NCI-H2227 (cell line): ENCODE measurements at regions not wholly inside any gene's neighbourhood (a gene's known extent, or its start where the extent isn't known, plus 50 kb on each side); places are given as distances from the start of the nearest gene placed in this dataset.
"Not testable (repeated sequence)": the region's sequence is repeated elsewhere in the genome, so short reads cannot be mapped to it uniquely, and the experiment has no call there.

ENCODE experiments used
- DNase-seq: peaks from one replicate; lab custom pipeline; 2025; ENCODE audit not compliant: unreplicated experiment; lab: John Stamatoyannopoulos, UW

DNA sequence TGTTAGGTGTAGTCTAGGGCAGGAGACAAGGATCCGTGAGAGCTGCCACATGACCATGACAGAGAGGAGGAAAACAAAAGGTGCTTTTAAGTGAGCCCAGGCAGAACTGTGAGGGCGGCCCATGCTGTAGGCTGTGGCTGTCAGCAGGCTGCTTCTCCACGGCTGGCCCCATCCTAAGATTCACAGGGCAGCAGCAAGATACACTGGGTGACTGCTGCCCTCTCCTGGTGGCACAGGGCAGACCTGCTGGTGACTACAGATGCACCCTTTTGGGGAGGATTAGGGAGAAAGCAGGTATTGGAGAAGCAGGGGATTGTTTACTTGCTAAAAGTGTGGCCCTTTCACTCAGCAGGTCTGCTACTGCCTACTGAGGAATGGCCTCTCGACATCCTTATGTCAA, 112.2 kb upstream of the CCZ1B start:
- DNase-seq, result not testable (repeated sequence)

- DNase-seq, result not testable (repeated sequence)
Measured at GRCh38 chr7:6939126-6939525, 113.1 kb upstream of the CCZ1B start.

GRCh38 chr7:6939896-6940295, 113.8 kb upstream of the CCZ1B start:
- DNase-seq, result not testable (repeated sequence)

- not testable (repeated sequence) for DNase-seq
Measured at GRCh38 chr7:6946873-6947272, 120.8 kb upstream of the CCZ1B start.

DNA sequence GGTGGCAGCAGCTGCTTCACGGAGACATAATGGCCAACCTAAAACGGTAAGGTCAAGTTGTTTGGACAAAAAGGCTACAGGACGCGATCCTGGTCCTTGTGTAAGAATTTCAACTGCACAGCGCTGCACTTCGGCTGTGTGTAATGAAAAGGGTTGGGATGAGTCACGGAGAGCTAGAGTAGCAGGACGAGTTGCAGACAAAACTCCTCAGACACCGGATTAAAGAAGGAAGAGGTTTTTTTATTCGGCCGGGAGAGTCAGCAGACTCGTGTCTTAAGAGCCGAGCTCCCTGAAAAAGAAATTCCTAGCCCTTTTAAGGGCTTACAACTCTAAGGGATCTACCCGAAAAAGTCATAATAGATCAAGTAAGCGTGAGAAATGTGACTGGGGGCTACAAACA, 124.2 kb upstream of the CCZ1B start:
- not testable (repeated sequence) for DNase-seq

GRCh38 chr7:6951553-6951952, 125.5 kb upstream of the CCZ1B start:
- DNase-seq, result not testable (repeated sequence)

GRCh38 chr7:6953138-6953797, 127.2 kb upstream of the CCZ1B start:
- not testable (repeated sequence) for DNase-seq

- DNase-seq, result not testable (repeated sequence)
Measured at GRCh38 chr7:6953798-6954181, 127.7 kb upstream of the CCZ1B start.

DNA sequence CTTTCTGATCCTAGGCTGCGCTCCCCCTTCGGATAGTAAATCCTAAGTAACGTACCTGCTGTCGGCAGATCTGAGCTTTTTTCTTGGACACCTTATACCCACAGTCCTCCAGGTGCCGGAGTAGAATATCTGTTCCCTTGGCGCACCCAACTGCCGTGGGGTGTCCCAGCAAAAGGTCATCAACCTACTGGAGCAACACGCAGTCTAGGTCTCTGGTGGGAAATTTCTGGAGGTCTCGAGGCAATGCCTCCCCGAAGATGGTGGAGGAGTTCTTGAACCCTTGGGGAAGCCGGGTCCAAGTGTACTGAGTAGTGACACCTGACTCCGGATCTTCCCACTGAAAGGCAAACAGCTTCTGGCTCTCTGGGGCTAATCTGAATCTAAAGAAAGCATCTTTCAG, 129.3 kb upstream of the CCZ1B start:
- DNase-seq, result not testable (repeated sequence)

- DNase-seq, result not testable (repeated sequence)
Measured at GRCh38 chr7:6955990-6956566, 130.0 kb upstream of the CCZ1B start.

GRCh38 chr7:6958371-6958770, 132.3 kb upstream of the CCZ1B start:
- DNase-seq, result not testable (repeated sequence)

DNA sequence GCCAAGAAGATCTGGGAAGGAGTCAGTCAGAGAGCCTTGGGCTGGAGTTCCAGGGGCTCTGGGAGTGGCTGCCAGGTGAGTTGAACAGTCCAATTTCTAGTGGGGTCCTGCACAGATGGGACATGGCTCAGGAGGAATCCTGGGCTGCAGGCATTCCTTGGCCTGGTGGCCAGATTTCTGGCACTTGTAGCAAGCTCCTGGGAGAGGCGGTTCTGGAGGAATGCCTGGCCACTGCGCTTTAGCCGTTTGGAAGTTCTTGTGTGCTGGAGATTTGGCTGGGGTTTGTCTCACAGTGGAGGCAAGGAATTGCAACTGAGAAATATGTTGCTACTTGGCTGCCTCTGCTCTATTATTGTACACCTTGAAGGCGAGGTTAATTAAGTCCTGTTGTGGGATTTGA, 133.9 kb upstream of the CCZ1B start:
- not testable (repeated sequence) for DNase-seq

GRCh38 chr7:6962871-6963270, 136.8 kb upstream of the CCZ1B start:
- DNase-seq, result not testable (repeated sequence)

- not testable (repeated sequence) for DNase-seq
Measured at GRCh38 chr7:6965051-6965450, 139.0 kb upstream of the CCZ1B start.

GRCh38 chr7:6970180-6970579, 144.1 kb upstream of the CCZ1B start:
- not testable (repeated sequence) for DNase-seq

GRCh38 chr7:6974876-6975275, 148.8 kb upstream of the CCZ1B start:
- DNase-seq, result not testable (repeated sequence)

DNA sequence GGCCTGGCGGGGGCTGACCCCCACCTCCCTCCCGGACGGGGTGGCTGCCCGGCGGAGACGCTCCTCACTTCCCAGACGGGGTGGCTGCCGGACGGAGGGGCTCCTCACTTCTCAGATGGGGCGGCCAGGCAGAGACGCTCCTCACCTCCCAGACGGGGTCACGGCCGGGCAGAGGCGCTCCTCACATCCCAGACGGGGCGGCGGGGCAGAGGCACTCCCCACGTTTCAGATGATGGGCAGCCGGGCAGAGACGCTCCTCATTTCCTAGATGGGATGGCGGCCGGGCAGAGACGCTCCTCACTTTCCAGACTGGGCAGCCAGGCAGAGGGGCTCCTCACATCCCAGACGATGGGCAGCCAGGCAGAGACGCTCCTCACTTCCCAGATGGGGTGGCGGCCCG, 149.3 kb upstream of the CCZ1B start:
- not testable (repeated sequence) for DNase-seq

GRCh38 chr7:6977368-6977767, 151.3 kb upstream of the CCZ1B start:
- not testable (repeated sequence) for DNase-seq

DNA sequence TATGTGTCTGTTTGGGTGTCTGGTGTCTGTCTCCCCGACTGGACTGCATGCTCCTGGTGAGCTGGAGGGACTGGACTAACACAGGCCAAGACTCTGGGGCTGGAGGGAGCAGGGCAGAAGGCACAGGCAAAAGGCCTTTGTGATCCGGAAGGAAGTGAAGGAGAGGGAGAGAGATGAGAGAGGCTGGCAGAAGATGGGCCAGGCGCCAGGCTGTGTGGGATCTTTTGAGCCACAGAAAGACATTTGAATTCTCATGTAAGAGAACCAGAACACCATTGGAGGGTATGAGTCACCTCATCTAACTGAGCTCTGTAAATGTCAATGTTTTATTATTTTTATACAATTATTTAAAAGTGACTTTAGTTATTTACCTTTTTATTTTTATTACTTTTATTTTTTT, 152.3 kb upstream of the CCZ1B start:
- not testable (repeated sequence) for DNase-seq

DNA sequence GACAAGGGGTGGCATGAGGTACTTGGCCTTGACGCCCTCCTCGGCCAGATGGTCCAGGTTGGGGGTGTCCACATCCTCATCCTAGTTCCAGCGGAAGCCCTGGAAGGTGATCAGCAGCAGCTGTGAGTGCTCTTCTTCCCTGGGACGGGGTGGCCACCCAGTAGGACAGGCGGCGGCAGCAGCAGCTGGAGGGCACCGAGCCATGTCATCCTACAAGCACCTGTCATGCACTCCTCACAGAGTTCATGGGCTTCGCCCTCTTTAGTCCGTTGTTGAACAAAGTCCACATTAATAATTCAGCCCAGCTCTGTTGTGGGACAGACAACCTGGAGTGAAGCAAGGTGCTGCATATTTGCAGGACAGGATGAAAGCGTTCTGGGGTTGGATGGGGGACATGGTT, 153.4 kb upstream of the CCZ1B start:
- DNase-seq, result not testable (repeated sequence)

DNA sequence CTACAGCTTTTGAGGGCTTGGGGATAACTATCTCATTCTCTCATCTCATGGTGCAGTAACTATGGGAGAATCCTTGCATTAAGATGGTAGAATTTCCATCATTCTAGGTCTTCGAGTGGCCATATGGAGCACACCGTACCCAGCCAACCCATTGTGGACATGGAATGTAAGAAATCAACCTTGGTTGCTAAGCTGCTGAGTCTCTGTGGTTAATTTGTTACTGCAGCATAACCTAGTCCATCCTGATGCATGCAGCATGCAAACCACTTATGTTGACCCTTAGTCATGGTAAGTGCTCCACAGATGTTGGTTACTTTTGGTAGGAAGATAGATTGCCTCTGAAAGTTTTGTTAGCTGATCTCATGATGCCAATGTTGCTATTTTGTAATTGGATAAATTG, 156.3 kb upstream of the CCZ1B start:
- DNase-seq, result not testable (repeated sequence)

GRCh38 chr7:6986892-6987291, 160.8 kb upstream of the CCZ1B start:
- DNase-seq, result not testable (repeated sequence)

DNA sequence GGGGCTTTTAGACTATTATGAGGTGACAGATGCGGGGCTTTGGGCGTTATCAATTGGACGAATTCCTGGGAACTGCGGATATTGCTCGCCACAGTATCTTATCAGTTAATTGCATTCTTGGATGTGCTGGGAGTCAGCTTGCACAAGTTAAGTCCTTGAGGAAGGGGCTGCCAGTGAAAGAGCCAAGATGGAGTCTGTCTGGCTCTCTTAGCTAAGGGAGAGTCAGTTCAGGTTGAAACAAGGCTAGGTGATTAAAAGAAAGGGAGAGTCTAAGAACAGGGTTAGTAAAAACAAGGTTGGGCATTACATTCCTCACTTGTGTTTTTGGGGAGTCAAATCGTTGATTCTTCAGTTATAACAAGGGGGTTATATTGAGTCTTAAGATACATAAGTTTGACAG, 162.5 kb upstream of the CCZ1B start:
- DNase-seq, result not testable (repeated sequence)
